PC-9 (cell line): ENCODE measurements at regions not wholly inside any gene's neighbourhood (a gene's known extent, or its start where the extent isn't known, plus 50 kb on each side); places are given as distances from the start of the nearest gene placed in this dataset.

ENCODE experiments used
- BruUV-seq: library from RNA; stranded (reverse); fragments of 400-500 nt; replicated peaks from 2 replicates; lab custom pipeline; 2021; lab: Mats Ljungman, UMichigan
- CTCF ChIA-PET: fragments of 300-600 bp; sonication (Branson Sonifier 250); formaldehyde crosslinking; loops from one replicate; lab custom pipeline; 2022; ENCODE audit warnings: antibody characterized with exemption; lab: Charles Lee
- POLR2A ChIA-PET: fragments of 300-600 bp; sonication (Branson Sonifier 250); formaldehyde crosslinking; loops from one replicate; lab custom pipeline; 2022; ENCODE audit warnings: antibody characterized with exemption; ENCODE audit not compliant: unreplicated experiment; lab: Charles Lee
- DNase-seq, 2 experiments: peaks; one replicate each; pipeline versions ENCODE4 v3.0.0 to v3.0.0-alpha.2; 2015 to 2022; ENCODE audit warnings: mixed read lengths in 1 of 2
- H2AFZ ChIP-seq: fragments of 200-600 bp; sonication (generic); 2 replicates; pipeline ENCODE4 v1.8.1; 2017; ENCODE audit warnings: antibody characterized with exemption
- H3F3A ChIP-seq: fragments of 200-600 bp; sonication (generic); 2 replicates; pipeline ENCODE4 v1.8.1; 2017; ENCODE audit warnings: antibody characterized with exemption, mild to moderate bottlenecking, low read depth; ENCODE audit not compliant: insufficient read depth
- H3K27ac ChIP-seq: fragments of 200-600 bp; sonication (generic); 2 replicates; pipeline ENCODE4 v1.6.1; 2016; ENCODE audit warnings: mixed run types
- H3K27me3 ChIP-seq: fragments of 200-600 bp; sonication (generic); 2 replicates; pipeline ENCODE4 v1.6.1; 2016; ENCODE audit warnings: low read depth, mixed run types; ENCODE audit not compliant: insufficient read depth
- H3K36me3 ChIP-seq: fragments of 200-600 bp; sonication (generic); 2 replicates; pipeline ENCODE4 v1.6.1; 2016; ENCODE audit warnings: low read depth, mixed run types
- H3K4me1 ChIP-seq: fragments of 200-600 bp; sonication (generic); replicated peaks from 2 replicates; pipeline ENCODE4 v1.6.1; 2016; ENCODE audit warnings: mixed run types; ENCODE audit not compliant: insufficient read depth
- H3K4me2 ChIP-seq: fragments of 200-600 bp; sonication (generic); 2 replicates; pipeline ENCODE4 v1.6.1; 2017; ENCODE audit warnings: mixed run types
- H3K4me3 ChIP-seq: fragments of 200-600 bp; sonication (generic); 2 replicates; pipeline ENCODE4 v1.6.1; 2016; ENCODE audit warnings: mixed run types
- H3K79me2 ChIP-seq: fragments of 200-600 bp; sonication (generic); 2 replicates; pipeline ENCODE4 v1.6.1; 2017; ENCODE audit warnings: low read depth, mixed run types
- H3K9me2 ChIP-seq: fragments of 200-600 bp; sonication (generic); 2 replicates; pipeline ENCODE4 v1.8.1; 2017; ENCODE audit warnings: mild to moderate bottlenecking; ENCODE audit not compliant: insufficient read depth
- H3K9me3 ChIP-seq: fragments of 200-600 bp; sonication (generic); 2 replicates; pipeline ENCODE4 v1.8.1; 2016; ENCODE audit warnings: low read depth; ENCODE audit not compliant: insufficient read depth
- H4K20me1 ChIP-seq: fragments of 200-600 bp; sonication (generic); 2 replicates; pipeline ENCODE4 v1.8.1; 2017; ENCODE audit not compliant: insufficient read depth
- CTCF ChIP-seq: fragments of 200-600 bp; sonication (generic); conservative IDR thresholded peaks from 2 replicates; pipeline ENCODE4 v1.6.1; 2017; ENCODE audit warnings: mixed run types, antibody characterized with exemption, mild to moderate bottlenecking, moderate library complexity
- EZH2 ChIP-seq: fragments of 200-600 bp; sonication (generic); IDR thresholded peaks from 2 replicates; pipeline ENCODE4 v1.8.0; 2017; ENCODE audit warnings: antibody characterized with exemption, low read depth
- intact Hi-C: fragments of 100-400 bp; cut with micrococcal nuclease; formaldehyde crosslinking; loops from one replicate; pipeline ENCODE4 v1.10.0; 2022; ENCODE audit not compliant: unreplicated experiment

GRCh38 chr1:219042769-219043168 lies 130.9 kb upstream of the LYPLAL1 start:
- CTCF ChIA-PET, result no interaction called here
- no peaks in the 10 kb centered on the region for H4K20me1 ChIP-seq
- no peaks in the 10 kb centered on the region for H3K36me3 ChIP-seq
- no peaks in the 10 kb centered on the region for H3K27me3 ChIP-seq
- no peak for DNase-seq
- BruUV-seq, result no TSS peak
- H3K4me3 ChIP-seq, result no peak overlapping the region
- H3F3A ChIP-seq, result no peaks in the 10 kb centered on the region
- no peak overlapping the region for H3K27ac ChIP-seq
- H2AFZ ChIP-seq, result no peak overlapping the region
- H3K9me3 ChIP-seq, result peaks cover 17% of the 10 kb centered on the region; the same call in 1 of the 2 replicates
- H3K9me2 ChIP-seq, result no peaks in the 10 kb centered on the region
- H3K4me1 ChIP-seq, result no peaks in the 10 kb centered on the region
- POLR2A ChIA-PET, result interaction anchor here (0.8 kb wide), 1 partner anchor 566 kb away, joined by 13 read pairs; no protein-coding TSS in a partner anchor
- no peak overlapping the region for H3K4me2 ChIP-seq
- TF ChIP-seq CTCF, result no peak
- no peak for TF ChIP-seq EZH2
- intact Hi-C loops, result no loop called here
- H3K79me2 ChIP-seq, result no peaks in the 10 kb centered on the region

GRCh38 chr1:219045246-219045645 lies 128.4 kb upstream of the LYPLAL1 start:
- intact Hi-C loops, result no loop called here
- Histone ChIP-seq H3K79me2 (no peaks in the 10 kb centered on the region), H3K9me3 (peaks cover 17% of the 10 kb centered on the region; the same call in 1 of the 2 replicates), H3K9me2 (no peaks in the 10 kb centered on the region), H3K4me1 (no peaks in the 10 kb centered on the region), H4K20me1 (no peaks in the 10 kb centered on the region), H3K36me3 (no peaks in the 10 kb centered on the region), H3K4me2 (no peak overlapping the region), H2AFZ (no peak overlapping the region), H3K27ac (no peak overlapping the region), H3F3A (no peaks in the 10 kb centered on the region), H3K27me3 (no peaks in the 10 kb centered on the region), H3K4me3 (no peak overlapping the region)
- CTCF ChIA-PET, result no interaction called here
- no TSS peak for BruUV-seq
- POLR2A ChIA-PET, result no interaction called here
- DNase-seq, result no peak
- TF ChIP-seq EZH2 (no peak), CTCF (no peak)

- Histone ChIP-seq H3K27me3 (no peaks in the 10 kb centered on the region), H3F3A (no peaks in the 10 kb centered on the region), H3K9me2 (no peaks in the 10 kb centered on the region), H4K20me1 (no peaks in the 10 kb centered on the region), H3K9me3 (no peaks in the 10 kb centered on the region), H3K36me3 (no peaks in the 10 kb centered on the region), H3K4me2 (no peak overlapping the region), H3K4me3 (no peak overlapping the region), H2AFZ (no peak overlapping the region), H3K79me2 (no peaks in the 10 kb centered on the region), H3K4me1 (no peaks in the 10 kb centered on the region), H3K27ac (no peak overlapping the region)
- intact Hi-C loops, result no loop called here
- ChIA-PET POLR2A (no interaction called here), CTCF (no interaction called here)
- no peak for DNase-seq
- TF ChIP-seq CTCF (no peak), EZH2 (no peak)
- no TSS peak for BruUV-seq
These were observed 124.2 kb upstream of the LYPLAL1 start for GRCh38 chr1:219049501-219049900.
